A549 (cell line): ENCODE measurements at regions not wholly inside any gene's neighbourhood (a gene's known extent, or its start where the extent isn't known, plus 50 kb on each side); places are given as distances from the start of the nearest gene placed in this dataset.

ENCODE experiments used
- ATAC-seq, 2 experiments: fragments of 200-7000 bp in 1 of 2; fragments of >200 bp in 1 of 2; cut with Nextera tagmentation in 1 of 2; cut with Tn5 transposase in 1 of 2; 3 replicates each; pipeline versions ENCODE4 v1.8.0 to v1.9.1; 2018 to 2020; ENCODE audit warnings: mild to moderate bottlenecking in 1 of 2, moderate library complexity in 1 of 2
- CTCF ChIA-PET: fragments of 300-600 bp; sonication (Branson Sonifier 250); formaldehyde crosslinking; extraction: SDS; loops from one replicate; lab custom pipeline; 2021; ENCODE audit warnings: antibody characterized with exemption, inconsistent platforms; lab: Yijun Ruan, JAX
- POLR2A ChIA-PET: fragments of 350-600 bp; formaldehyde crosslinking; extraction: SDS; loops from one replicate; lab custom pipeline; 2021; ENCODE audit warnings: antibody characterized with exemption, inconsistent platforms; lab: Yijun Ruan, JAX
- DNase-seq, 2 experiments: peaks; one replicate each; pipeline versions ENCODE4 v3.0.0 to v3.0.0-alpha.2; 2011 to 2016; ENCODE audit warnings: low read depth in 1 of 2, low spot score in 1 of 2
- FAIRE-seq: peaks from 2 replicates; lab custom pipeline; 2011; peaks lifted over from hg19 to GRCh38; lab: Jason Lieb, UNC
- H3K27ac ChIP-seq, 2 experiments: fragments of >200 bp; sonication (Bioruptor Twin); formaldehyde crosslinking; 3 replicates each; pipeline ENCODE4 v1.5.1; 2016 to 2017
- H3K4me1 ChIP-seq: fragments of >200 bp; sonication (Bioruptor Twin); formaldehyde crosslinking; 3 replicates; pipeline ENCODE4 v1.6.1; 2016
- H3K4me2 ChIP-seq: fragments of >200 bp; sonication (Bioruptor Twin); formaldehyde crosslinking; 3 replicates; pipeline ENCODE4 v1.6.1; 2016
- H3K4me3 ChIP-seq: fragments of >200 bp; sonication (Bioruptor Twin); formaldehyde crosslinking; 3 replicates; pipeline ENCODE4 v1.5.1; 2016
- H3K9me3 ChIP-seq: fragments of >200 bp; sonication (Bioruptor Twin); formaldehyde crosslinking; 3 replicates; pipeline ENCODE4 v1.6.1; 2016
- CBX2 ChIP-seq: fragments of 200-600 bp; sonication (generic); IDR thresholded peaks from 2 replicates; pipeline ENCODE4 v1.6.1; 2016; ENCODE audit warnings: low read depth, mild to moderate bottlenecking, borderline replicate concordance
- CBX8 ChIP-seq: fragments of 200-600 bp; sonication (generic); IDR thresholded peaks from 2 replicates; pipeline ENCODE4 v1.6.1; 2016
- CHD4 ChIP-seq: fragments of 200-600 bp; sonication (generic); IDR thresholded peaks from 2 replicates; pipeline ENCODE4 v1.6.1; 2016; ENCODE audit warnings: antibody characterized with exemption, mild to moderate bottlenecking, borderline replicate concordance
- GATA3 ChIP-seq: IDR thresholded peaks from 2 replicates; pipeline ENCODE4 v1.6.1; 2012; ENCODE audit warnings: borderline replicate concordance
- HEYL ChIP-seq: fragments of 250-450 bp; sonication (Bioruptor Pico); IDR thresholded peaks from 2 replicates; pipeline ENCODE4 v1.8.0; 2021; ENCODE audit warnings: mild to moderate bottlenecking, moderate library complexity
- HOXB13 ChIP-seq: fragments of 250-450 bp; sonication (Bioruptor Pico); IDR thresholded peaks from 2 replicates; pipeline ENCODE4 v1.5.0; 2020; ENCODE audit warnings: low read depth, mild to moderate bottlenecking, moderate library complexity
- JUNB ChIP-seq: fragments of >200 bp; sonication (Bioruptor Twin); formaldehyde crosslinking; IDR thresholded peaks from 2 replicates; pipeline ENCODE4 v1.6.1; 2016
- MAFK ChIP-seq: fragments of 450-650 bp; IDR thresholded peaks from 2 replicates; pipeline ENCODE4 v1.6.1; 2014; ENCODE audit not compliant: partially characterized antibody
- MYC ChIP-seq: IDR thresholded peaks from 2 replicates; pipeline ENCODE4 v1.6.1; 2012; ENCODE audit warnings: mild to moderate bottlenecking, inconsistent platforms, low read length, improper control_type of control experiment, borderline replicate concordance
- NR3C1 ChIP-seq: fragments of >200 bp; sonication (Bioruptor Twin); formaldehyde crosslinking; IDR thresholded peaks from 3 replicates; pipeline ENCODE4 v1.6.1; 2017
- PHF8 ChIP-seq: fragments of 200-600 bp; sonication (generic); IDR thresholded peaks from 2 replicates; pipeline ENCODE4 v1.6.1; 2016; ENCODE audit warnings: low read depth, mild to moderate bottlenecking, antibody characterized with exemption, moderate library complexity, borderline replicate concordance
- RFX5 ChIP-seq: fragments of 450-650 bp; IDR thresholded peaks from 2 replicates; pipeline ENCODE4 v1.7.1; 2014; ENCODE audit warnings: antibody characterized with exemption, mild to moderate bottlenecking, moderate library complexity
- RNF2 ChIP-seq: fragments of 200-600 bp; sonication (generic); IDR thresholded peaks from 2 replicates; pipeline ENCODE4 v1.6.1; 2016; ENCODE audit warnings: low read depth, mild to moderate bottlenecking, antibody characterized with exemption, moderate library complexity, borderline replicate concordance
- TFCP2L1 ChIP-seq: fragments of 250-450 bp; sonication (Bioruptor Pico); IDR thresholded peaks from 2 replicates; pipeline ENCODE4 v1.5.0; 2021; ENCODE audit warnings: mild to moderate bottlenecking
- ZC3H11A ChIP-seq: fragments of 450-650 bp; IDR thresholded peaks from 2 replicates; pipeline ENCODE4 v1.6.1; 2014; ENCODE audit warnings: antibody characterized with exemption, mild to moderate bottlenecking
- ZFP36 ChIP-seq: fragments of 450-650 bp; IDR thresholded peaks from 2 replicates; pipeline ENCODE4 v1.6.1; 2014; ENCODE audit warnings: borderline replicate concordance; ENCODE audit not compliant: partially characterized antibody
- WGBS: methylation state at CpG from one replicate; pipeline ENCODE4 v1.1.6; 2017; ENCODE audit errors: missing lambda C conversion rate; 5-methylcytosine and 5-hydroxymethylcytosine counted together
- TF ChIP-seq, protein P1 (sequence below): IDR thresholded peaks from 2 replicates; pipeline ENCODE4 v1.6.1; 2012
- TF ChIP-seq, protein P2 (sequence below): IDR thresholded peaks from 2 replicates; pipeline ENCODE4 v1.6.1; 2012; ENCODE audit warnings: low read depth, borderline replicate concordance
- TF ChIP-seq, protein P3 (sequence below): fragments of >200 bp; sonication (Bioruptor Twin); formaldehyde crosslinking; IDR thresholded peaks from 3 replicates; pipeline ENCODE4 v1.6.1; 2016
- TF ChIP-seq, protein P4 (sequence below): fragments of 200-600 bp; sonication (generic); IDR thresholded peaks from 2 replicates; pipeline ENCODE4 v1.6.1; 2016; ENCODE audit warnings: antibody characterized with exemption, mild to moderate bottlenecking, moderate library complexity

DNA sequence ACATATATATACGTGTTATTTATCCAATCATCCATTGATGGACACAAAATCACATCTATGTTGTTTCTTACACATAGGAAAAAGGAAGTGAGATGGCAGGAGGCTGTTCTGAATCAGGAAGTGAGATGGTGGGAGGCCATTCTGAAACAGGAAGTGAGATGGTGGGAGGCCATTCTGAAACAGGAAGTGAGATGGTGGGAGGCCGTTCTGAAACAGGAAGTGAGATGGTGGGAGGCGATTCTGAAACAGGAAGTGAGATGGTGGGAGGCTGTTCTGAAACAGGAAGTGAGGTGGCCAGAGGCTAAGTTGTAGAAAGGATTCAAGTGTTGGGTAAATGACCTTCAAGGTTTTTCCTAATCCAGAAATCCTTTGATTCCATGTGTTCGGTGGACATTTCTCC lies 921.5 kb downstream of the TYW1 start:
- Histone ChIP-seq H3K27ac (no peak overlapping the region), H3K4me3 (no peak overlapping the region), H3K4me1 (0 out of 3 replicates have a peak, but pooled peaks cover 6% of the 10 kb centered on the region), H3K9me3 (peaks cover 17% of the 10 kb centered on the region), H3K4me2 (no peak overlapping the region)
- TF ChIP-seq MYC (no peak), CBX2 (no peak), HEYL (CRISPR knock-in tag) (no peak), GATA3 (no peak), RFX5 (no peak), CHD4 (no peak), MAFK (no peak), PHF8 (no peak)
- TF ChIP-seq, protein P1, sequence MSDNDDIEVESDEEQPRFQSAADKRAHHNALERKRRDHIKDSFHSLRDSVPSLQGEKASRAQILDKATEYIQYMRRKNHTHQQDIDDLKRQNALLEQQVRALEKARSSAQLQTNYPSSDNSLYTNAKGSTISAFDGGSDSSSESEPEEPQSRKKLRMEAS: no peak
- TF ChIP-seq, protein P2, sequence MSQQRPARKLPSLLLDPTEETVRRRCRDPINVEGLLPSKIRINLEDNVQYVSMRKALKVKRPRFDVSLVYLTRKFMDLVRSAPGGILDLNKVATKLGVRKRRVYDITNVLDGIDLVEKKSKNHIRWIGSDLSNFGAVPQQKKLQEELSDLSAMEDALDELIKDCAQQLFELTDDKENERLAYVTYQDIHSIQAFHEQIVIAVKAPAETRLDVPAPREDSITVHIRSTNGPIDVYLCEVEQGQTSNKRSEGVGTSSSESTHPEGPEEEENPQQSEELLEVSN: no peak
- TF ChIP-seq, protein P3, sequence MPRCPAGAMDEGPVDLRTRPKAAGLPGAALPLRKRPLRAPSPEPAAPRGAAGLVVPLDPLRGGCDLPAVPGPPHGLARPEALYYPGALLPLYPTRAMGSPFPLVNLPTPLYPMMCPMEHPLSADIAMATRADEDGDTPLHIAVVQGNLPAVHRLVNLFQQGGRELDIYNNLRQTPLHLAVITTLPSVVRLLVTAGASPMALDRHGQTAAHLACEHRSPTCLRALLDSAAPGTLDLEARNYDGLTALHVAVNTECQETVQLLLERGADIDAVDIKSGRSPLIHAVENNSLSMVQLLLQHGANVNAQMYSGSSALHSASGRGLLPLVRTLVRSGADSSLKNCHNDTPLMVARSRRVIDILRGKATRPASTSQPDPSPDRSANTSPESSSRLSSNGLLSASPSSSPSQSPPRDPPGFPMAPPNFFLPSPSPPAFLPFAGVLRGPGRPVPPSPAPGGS: no peak
- TF ChIP-seq, protein P4, sequence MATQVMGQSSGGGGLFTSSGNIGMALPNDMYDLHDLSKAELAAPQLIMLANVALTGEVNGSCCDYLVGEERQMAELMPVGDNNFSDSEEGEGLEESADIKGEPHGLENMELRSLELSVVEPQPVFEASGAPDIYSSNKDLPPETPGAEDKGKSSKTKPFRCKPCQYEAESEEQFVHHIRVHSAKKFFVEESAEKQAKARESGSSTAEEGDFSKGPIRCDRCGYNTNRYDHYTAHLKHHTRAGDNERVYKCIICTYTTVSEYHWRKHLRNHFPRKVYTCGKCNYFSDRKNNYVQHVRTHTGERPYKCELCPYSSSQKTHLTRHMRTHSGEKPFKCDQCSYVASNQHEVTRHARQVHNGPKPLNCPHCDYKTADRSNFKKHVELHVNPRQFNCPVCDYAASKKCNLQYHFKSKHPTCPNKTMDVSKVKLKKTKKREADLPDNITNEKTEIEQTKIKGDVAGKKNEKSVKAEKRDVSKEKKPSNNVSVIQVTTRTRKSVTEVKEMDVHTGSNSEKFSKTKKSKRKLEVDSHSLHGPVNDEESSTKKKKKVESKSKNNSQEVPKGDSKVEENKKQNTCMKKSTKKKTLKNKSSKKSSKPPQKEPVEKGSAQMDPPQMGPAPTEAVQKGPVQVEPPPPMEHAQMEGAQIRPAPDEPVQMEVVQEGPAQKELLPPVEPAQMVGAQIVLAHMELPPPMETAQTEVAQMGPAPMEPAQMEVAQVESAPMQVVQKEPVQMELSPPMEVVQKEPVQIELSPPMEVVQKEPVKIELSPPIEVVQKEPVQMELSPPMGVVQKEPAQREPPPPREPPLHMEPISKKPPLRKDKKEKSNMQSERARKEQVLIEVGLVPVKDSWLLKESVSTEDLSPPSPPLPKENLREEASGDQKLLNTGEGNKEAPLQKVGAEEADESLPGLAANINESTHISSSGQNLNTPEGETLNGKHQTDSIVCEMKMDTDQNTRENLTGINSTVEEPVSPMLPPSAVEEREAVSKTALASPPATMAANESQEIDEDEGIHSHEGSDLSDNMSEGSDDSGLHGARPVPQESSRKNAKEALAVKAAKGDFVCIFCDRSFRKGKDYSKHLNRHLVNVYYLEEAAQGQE: no peak
- ATAC-seq (no peak), DNase-seq (peak; percentile 26 to 68), FAIRE-seq (no peak)
- CTCF ChIA-PET: no interaction called here
- POLR2A ChIA-PET: no interaction called here
- 10% methylated on average over 4 of the region's 4 CpGs for WGBS

DNA sequence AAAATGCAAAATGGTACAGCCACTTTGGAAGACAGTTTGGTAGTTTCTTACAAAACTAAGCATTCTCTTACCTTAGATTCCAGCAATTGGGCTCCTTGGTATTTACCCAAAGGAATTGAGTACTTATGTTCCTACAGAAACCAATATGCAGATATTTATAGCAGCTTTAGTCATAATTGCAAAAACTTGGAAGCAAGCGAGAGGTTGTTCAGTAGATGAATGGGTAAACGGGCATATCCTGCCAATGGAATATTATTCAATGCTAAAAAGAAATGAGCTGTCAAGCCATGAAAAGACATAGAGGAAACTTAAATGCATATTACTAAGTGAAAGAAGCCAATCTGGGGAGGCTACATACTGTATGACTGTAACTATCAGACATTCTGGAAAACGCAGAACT lies 926.7 kb downstream of the TYW1 start:
- no peak for FAIRE-seq
- WGBS: 40% methylated on average over 3 of the region's 3 CpGs
- POLR2A ChIA-PET: no interaction called here

More for the DNA sequence above, 926.7 kb downstream of the TYW1 start:
- TF ChIP-seq, protein P2: no peak
- TF ChIP-seq ZC3H11A: no peak
- no peak for TF ChIP-seq ZFP36
- no peak for TF ChIP-seq CHD4
- no peak for TF ChIP-seq HOXB13 (CRISPR knock-in tag)
- no peak for TF ChIP-seq NR3C1
- TF ChIP-seq JUNB: no peak
- no peak for TF ChIP-seq CBX8
- no peak for TF ChIP-seq MAFK
- no peak for TF ChIP-seq RNF2
- TF ChIP-seq, protein P4: no peak
- TF ChIP-seq, protein P1: no peak
- no peak for TF ChIP-seq TFCP2L1 (CRISPR knock-in tag)
- CTCF ChIA-PET: no interaction called here
- ATAC-seq: no peak
- DNase-seq: no peak
- H3K9me3 ChIP-seq: peaks cover 12% of the 10 kb centered on the region
- no peak overlapping the region for H3K27ac ChIP-seq
- H3K4me1 ChIP-seq: 0 out of 3 replicates have a peak, but pooled peaks cover 2% of the 10 kb centered on the region
- no peak overlapping the region for H3K4me3 ChIP-seq
- H3K4me2 ChIP-seq: no peak overlapping the region
